ENCODE measurements at regions not wholly inside any gene's neighbourhood (a gene's known extent, or its start where the extent isn't known, plus 50 kb on each side); places are given as distances from the start of the nearest gene placed in this dataset.

GRCh38 chr18:48485828-48486405 lies 52.9 kb upstream of the CTIF start (continued):
- TF ChIP-seq E2F8 (IDR thresholded peaks at IDR 0.05; ENCODE audit: low read depth, partially characterized antibody) (no peak), KLF16 (IDR thresholded peaks at IDR 0.05) (no peak)

- DNase-seq (ENCODE audit: extremely low read depth in 1 of 4, low spot score in 3 of 4) (no peak), ATAC-seq (no peak), FAIRE-seq (no peak)
- Histone ChIP-seq H3K4me2 (ENCODE audit: insufficient read depth, low read length) (no peak overlapping the region), H4K20me1 (replicated peaks; ENCODE audit: control insufficient read depth, insufficient read depth, low read length) (no peaks in the 10 kb centered on the region), H3K79me2 (ENCODE audit: control insufficient read depth, insufficient read depth, low read length) (no peaks in the 10 kb centered on the region), H3K9me1 (ENCODE audit: control insufficient read depth, insufficient read depth, low read length) (no peaks in the 10 kb centered on the region), H3K27ac (ENCODE audit: extremely low read depth, low read depth, low read length) (no peak overlapping the region), H3K36me3 (ENCODE audit: control insufficient read depth, insufficient read depth, low read length) (no peaks in the 10 kb centered on the region), H3K4me1 (replicated peaks in 1 of 2; ENCODE audit: control insufficient read depth in 2 of 2, insufficient read depth in 2 of 2, low read length in 2 of 2) (no peaks in the 10 kb centered on the region), H3K9ac (ENCODE audit: insufficient read depth in 1 of 2, low read depth in 2 of 2, low read length in 2 of 2) (no peak overlapping the region), H3K4me3 (no peak overlapping the region), H3K9me3 (replicated peaks; ENCODE audit: control insufficient read depth, insufficient read depth, low read depth, low read length) (no peaks in the 10 kb centered on the region), H2AFZ (ENCODE audit: low read depth, low read length) (no peak overlapping the region), H3K27me3 (ENCODE audit: control insufficient read depth in 2 of 2, insufficient read depth in 2 of 2, low read length in 2 of 2) (0 out of 5 replicates have a peak, but pooled peaks cover 0 to 3% of the 10 kb centered on the region in 2 experiments)
- intact Hi-C loops (cut with micrococcal nuclease) (no loop called here), in situ Hi-C loops (cut with MboI) (no loop called here)
- POLR2A ChIA-PET = no interaction called here
- CTCF ChIA-PET (ENCODE audit: low intra/inter-chr PET ratio) = no interaction called here
- BruUV-seq (replicated peaks) = no TSS peak
- WGBS (ENCODE audit: insufficient coverage, low coverage, missing lambda C conversion rate) = 0% methylated on average over 2 of the region's 2 CpGs
- TF ChIP-seq ZNF639 (CRISPR knock-in tag; conservative IDR thresholded peaks at IDR 0.05 in 1 of 2, IDR thresholded peaks at IDR 0.05 in 1 of 2) (no peak), OTX1 (CRISPR knock-in tag; IDR thresholded peaks at IDR 0.05) (no peak), C11orf30 (IDR thresholded peaks at IDR 0.05; ENCODE audit: low read depth) (no peak), TSHZ1 (CRISPR knock-in tag; IDR thresholded peaks at IDR 0.05) (no peak), ID3 (CRISPR knock-in tag; IDR thresholded peaks at IDR 0.05) (no peak), ID3 (tag; IDR thresholded peaks at IDR 0.05) (no peak), KAT7 (CRISPR knock-in tag; IDR thresholded peaks at IDR 0.05; ENCODE audit: borderline replicate concordance) (no peak), KLF13 (tag; IDR thresholded peaks at IDR 0.05; ENCODE audit: borderline replicate concordance, low read depth) (no peak)
Observed at GRCh38 chr18:48481092-48481491, 57.7 kb upstream of the CTIF start.

All from K562 (cell line).